Upper lobe of right lung (tissue), 1 donor: ENCODE measurements at regions not wholly inside any gene's neighbourhood (a gene's known extent, or its start where the extent isn't known, plus 50 kb on each side); places are given as distances from the start of the nearest gene placed in this dataset.

Experiments used
- ATAC-seq: fragments of 200-7000 bp; cut with Tn5 transposase; one replicate; pipeline ENCODE4 v1.9.1; 2020; ENCODE audit warnings: mild to moderate bottlenecking, moderate library complexity
- DNase-seq: peaks from one replicate; pipeline ENCODE4 v3.0.0-alpha.2; 2020
- H3K27ac ChIP-seq: fragments of 200-600 bp; one replicate; pipeline ENCODE4 v1.8.0; 2022
- H3K27me3 ChIP-seq: fragments of 200-600 bp; one replicate; pipeline ENCODE4 v1.8.0; 2022; ENCODE audit warnings: mild to moderate bottlenecking
- H3K36me3 ChIP-seq: fragments of 200-600 bp; one replicate; pipeline ENCODE4 v1.8.0; 2022
- H3K4me1 ChIP-seq: fragments of 200-600 bp; one replicate; pipeline ENCODE4 v1.8.0; 2022
- H3K4me3 ChIP-seq: fragments of 200-600 bp; one replicate; pipeline ENCODE4 v1.8.0; 2022; ENCODE audit warnings: mild to moderate bottlenecking
- H3K9me3 ChIP-seq: fragments of 200-600 bp; one replicate; pipeline ENCODE4 v1.8.0; 2022
- CTCF ChIP-seq: fragments of 200-600 bp; IDR thresholded peaks from one replicate; pipeline ENCODE4 v1.8.0; 2022; ENCODE audit warnings: antibody characterized with exemption
- intact Hi-C: fragments of 100-400 bp; cut with DNase I; formaldehyde crosslinking; loops from one replicate; pipeline ENCODE4 v1.11.0; 2022
- donor health status: DM: no; HTN: yes; CAD: no; lungs with severe emphysema.

GRCh38 chr16:31709181-31709580, 164.4 kb upstream of the ZNF267 start:
- Histone ChIP-seq H3K36me3 (peaks cover 27% of the 10 kb centered on the region), H3K27ac (no peak overlapping the region), H3K27me3 (no peaks in the 10 kb centered on the region), H3K4me1 (peaks cover 2% of the 10 kb centered on the region), H3K4me3 (no peak overlapping the region), H3K9me3 (no peaks in the 10 kb centered on the region)
- DNase-seq (no peak), ATAC-seq (no peak)
- intact Hi-C loops: no loop called here
- TF ChIP-seq CTCF: no peak

GRCh38 chr16:31710134-31710533, 163.5 kb upstream of the ZNF267 start:
- Histone ChIP-seq H3K27ac (no peak overlapping the region), H3K36me3 (peaks cover 18% of the 10 kb centered on the region), H3K4me1 (peaks cover 12% of the 10 kb centered on the region), H3K9me3 (no peaks in the 10 kb centered on the region), H3K27me3 (no peaks in the 10 kb centered on the region), H3K4me3 (no peak overlapping the region)
- intact Hi-C loops: no loop called here
- DNase-seq (no peak), ATAC-seq (no peak)
- no peak for TF ChIP-seq CTCF

GRCh38 chr16:31710880-31711279, 162.7 kb upstream of the ZNF267 start:
- Histone ChIP-seq H3K4me1 (peaks cover 17% of the 10 kb centered on the region), H3K27ac (no peak overlapping the region), H3K27me3 (no peaks in the 10 kb centered on the region), H3K36me3 (peaks cover 11% of the 10 kb centered on the region), H3K4me3 (no peak overlapping the region), H3K9me3 (no peaks in the 10 kb centered on the region)
- no peak for ATAC-seq
- intact Hi-C loops: no loop called here
- DNase-seq: no peak
- no peak for TF ChIP-seq CTCF

- TF ChIP-seq CTCF: no peak
- intact Hi-C loops: no loop called here
- DNase-seq (no peak), ATAC-seq (no peak)
- Histone ChIP-seq H3K4me3 (no peak overlapping the region), H3K4me1 (peaks cover 17% of the 10 kb centered on the region), H3K9me3 (no peaks in the 10 kb centered on the region), H3K27me3 (no peaks in the 10 kb centered on the region), H3K27ac (no peak overlapping the region), H3K36me3 (peaks cover 6% of the 10 kb centered on the region)
Observed at GRCh38 chr16:31711344-31711845, 162.2 kb upstream of the ZNF267 start.

GRCh38 chr16:31712064-31712540, 161.5 kb upstream of the ZNF267 start:
- DNase-seq (no peak), ATAC-seq (no peak)
- H3K27ac ChIP-seq: no peak overlapping the region
- peaks cover 17% of the 10 kb centered on the region for H3K4me1 ChIP-seq
- H3K36me3 ChIP-seq: peaks cover 3% of the 10 kb centered on the region
- no peaks in the 10 kb centered on the region for H3K27me3 ChIP-seq
- intact Hi-C loops: no loop called here
- H3K4me3 ChIP-seq: no peak overlapping the region
- no peak for TF ChIP-seq CTCF
- no peaks in the 10 kb centered on the region for H3K9me3 ChIP-seq
